SH-SY5Y (cell line): ENCODE measurements at regions not wholly inside any gene's neighbourhood (a gene's known extent, or its start where the extent isn't known, plus 50 kb on each side); places are given as distances from the start of the nearest gene placed in this dataset.

Source experiments
- GATA2 ChIP-seq: IDR thresholded peaks from 2 replicates; pipeline ENCODE4 v1.6.1; 2011; ENCODE audit warnings: mild to moderate bottlenecking, low read depth, low read length
- GATA3 ChIP-seq: IDR thresholded peaks from 2 replicates; pipeline ENCODE4 v1.6.1; 2011; ENCODE audit warnings: low read depth, mild to moderate bottlenecking, low read length, moderate library complexity

DNA sequence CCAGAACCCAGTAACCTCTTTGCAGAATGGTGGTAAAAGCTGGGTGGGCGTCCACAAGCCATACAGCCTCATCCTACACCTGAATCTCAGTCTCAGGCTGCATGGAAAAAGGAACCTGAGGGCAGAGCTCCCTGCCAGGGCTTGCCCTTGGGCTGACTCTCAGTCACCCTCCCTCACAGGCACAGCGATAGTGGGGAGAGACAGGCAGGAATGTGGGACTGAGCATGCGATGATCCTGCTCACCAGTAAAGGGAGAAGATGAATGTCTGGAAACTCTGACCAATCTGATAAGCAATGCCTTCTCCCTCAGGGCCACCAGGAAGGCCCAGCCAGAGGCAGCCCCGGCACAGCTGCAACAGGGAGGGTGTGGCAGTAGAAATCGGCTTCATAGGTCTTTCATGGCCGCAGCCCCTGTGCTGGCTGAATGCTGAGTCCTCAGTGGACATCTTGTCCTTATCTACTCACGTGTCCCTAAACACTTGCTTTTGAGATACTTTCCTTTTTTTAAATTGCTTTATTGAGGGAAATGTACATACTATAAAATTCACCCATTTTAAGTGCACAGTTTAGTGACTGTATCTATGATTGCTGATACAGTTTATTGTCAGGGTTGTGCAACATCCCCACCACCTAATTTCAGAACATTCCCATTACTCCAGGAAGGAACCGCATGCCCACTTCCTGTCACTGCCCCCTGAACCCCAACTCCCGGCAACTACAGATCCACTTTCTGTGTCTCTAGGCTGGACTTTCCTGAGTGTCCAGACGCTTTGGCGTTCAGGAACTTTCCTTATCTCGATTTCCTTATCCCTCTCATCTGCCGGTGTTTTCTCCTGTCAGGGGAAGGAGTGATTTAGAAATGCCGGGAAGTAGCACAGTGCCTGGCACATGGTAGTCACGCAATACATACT, 258.1 kb downstream of the PCNX1 start:
- no peak for TF ChIP-seq GATA2
- TF ChIP-seq GATA3 = no peak

DNA sequence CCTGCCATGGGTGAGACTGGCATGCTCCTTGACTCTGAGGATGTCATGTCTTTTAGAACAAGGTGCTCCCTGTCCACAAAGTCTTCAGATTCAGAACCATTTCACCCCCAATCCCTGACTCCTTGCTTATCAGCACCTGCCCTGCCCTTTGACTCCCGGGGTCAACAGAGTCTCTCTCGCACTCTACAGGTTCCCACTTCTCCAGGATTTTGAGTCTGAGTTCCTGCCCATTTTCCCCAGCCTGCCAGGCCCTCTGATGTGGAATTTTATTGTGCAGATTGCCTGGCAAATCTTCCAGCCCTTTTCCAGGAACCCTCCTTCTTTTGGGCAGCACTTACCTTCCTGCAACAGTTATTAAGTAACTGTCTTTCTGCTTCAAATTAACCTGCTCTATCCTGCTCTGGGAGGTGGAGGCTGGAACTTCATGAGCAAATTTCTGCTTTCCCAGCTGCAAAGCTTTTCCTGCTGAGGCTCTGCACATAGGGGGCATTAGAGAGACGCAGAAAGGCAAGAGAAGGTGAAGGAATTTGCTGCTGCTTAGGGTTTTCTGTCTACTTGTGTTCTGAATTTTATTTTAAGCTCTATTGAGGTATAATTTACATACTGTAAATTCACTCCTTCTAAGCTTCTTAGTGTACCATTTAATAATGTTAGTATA, 259.1 kb downstream of the PCNX1 start:
- TF ChIP-seq GATA3 = no peak
- TF ChIP-seq GATA2 = no peak

DNA sequence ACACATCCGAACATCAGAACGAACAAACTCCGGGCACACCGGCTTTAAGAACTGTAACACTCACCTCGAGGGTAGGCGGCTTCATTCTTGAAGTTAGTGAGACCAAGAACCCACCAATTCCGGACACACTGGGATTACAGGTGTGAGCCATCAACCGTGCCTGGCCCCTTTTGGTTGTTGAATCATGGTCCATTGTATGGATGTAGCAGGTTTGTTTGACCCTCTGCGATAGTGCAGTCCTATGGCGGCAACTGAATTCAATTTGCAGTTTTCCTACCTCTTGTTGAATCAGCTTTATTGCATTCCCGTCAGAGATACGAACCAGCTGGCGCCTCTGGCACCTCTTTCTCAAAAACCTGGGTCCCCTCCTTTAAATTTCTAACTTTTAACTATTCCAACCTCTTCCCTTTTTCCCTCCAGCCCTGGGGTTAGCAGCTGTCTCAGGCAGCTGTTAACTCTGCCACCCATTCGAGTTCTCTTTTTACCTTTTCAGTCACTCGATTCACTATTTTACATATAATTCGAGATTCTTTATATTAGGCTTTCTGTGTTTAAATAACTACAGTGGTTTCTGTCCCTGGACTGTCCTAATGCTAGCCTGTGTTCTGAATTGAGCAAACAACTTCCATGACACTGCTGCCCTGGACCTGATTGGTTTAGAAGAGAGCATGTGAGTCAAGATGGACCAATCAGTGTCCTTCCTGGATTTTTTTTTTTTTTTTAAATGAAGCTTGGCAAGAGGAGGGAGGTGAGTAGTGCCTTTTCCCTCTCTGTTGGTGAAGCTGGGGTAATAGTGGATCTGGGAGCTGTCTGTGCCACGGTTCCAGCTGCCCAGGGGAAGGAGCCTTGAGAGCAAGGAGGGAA, 261.5 kb downstream of the PCNX1 start:
- TF ChIP-seq GATA2 (no peak), GATA3 (no peak)

DNA sequence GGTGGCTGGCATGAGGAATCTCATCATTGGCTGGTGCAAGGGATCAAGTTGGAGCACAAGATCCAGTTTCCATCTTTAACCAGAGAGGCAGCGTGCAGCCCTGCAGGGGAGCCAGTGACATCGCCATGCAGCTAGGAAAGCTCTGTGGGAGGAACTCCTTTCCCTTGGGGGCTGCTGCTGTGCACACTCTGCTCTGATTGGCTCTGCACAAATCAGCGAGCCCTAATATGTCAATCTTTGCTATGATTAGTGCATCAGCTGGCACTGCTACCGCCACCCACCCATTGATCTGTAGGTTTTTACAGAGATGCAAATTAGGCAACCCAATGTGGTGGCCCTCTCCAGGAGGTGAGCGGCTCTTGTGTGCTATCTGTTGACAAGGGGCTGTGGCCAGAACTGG, 262.6 kb downstream of the PCNX1 start:
- TF ChIP-seq GATA2 (no peak), GATA3 (no peak)

DNA sequence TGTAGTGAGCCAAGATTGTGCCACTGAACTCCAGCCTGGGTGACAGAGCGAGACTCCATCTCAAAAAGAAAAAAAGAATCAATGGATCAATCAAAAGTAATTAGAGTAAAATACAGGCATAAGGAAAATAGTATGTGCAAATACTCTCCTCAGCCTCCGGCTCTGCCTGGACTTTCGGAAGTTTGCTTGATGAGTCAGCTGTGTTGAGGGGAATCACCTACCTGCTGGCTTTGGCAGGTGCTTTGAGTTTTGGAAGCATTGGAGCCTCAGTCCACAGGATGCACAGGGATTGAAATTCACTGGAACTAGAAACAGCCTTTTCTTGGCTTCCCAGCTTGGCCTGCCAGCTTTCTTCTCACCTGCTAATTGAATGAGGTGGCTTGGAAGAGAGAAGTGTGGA, 268.2 kb downstream of the PCNX1 start:
- TF ChIP-seq GATA3 (no peak), GATA2 (no peak)

DNA sequence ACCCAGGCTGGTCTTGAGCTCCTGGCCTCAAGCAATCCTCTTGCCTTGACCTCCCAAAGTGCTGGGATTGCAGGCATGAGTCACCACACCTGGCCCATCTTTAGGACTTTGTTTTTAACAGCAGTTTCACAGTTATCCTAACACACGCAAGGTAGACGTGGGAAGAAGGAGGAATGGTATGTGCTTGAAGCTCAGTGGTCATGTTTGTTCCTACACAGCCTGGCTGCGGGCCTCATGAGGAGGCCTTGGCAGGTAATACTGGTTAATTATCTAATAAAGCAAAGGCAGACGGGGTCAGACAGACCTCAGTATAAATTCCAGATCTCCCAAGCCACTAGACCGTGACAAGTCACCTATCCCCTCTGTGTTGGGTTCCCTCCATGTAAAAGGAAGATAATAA, 271.8 kb downstream of the PCNX1 start:
- TF ChIP-seq GATA3 (no peak), GATA2 (no peak)

DNA sequence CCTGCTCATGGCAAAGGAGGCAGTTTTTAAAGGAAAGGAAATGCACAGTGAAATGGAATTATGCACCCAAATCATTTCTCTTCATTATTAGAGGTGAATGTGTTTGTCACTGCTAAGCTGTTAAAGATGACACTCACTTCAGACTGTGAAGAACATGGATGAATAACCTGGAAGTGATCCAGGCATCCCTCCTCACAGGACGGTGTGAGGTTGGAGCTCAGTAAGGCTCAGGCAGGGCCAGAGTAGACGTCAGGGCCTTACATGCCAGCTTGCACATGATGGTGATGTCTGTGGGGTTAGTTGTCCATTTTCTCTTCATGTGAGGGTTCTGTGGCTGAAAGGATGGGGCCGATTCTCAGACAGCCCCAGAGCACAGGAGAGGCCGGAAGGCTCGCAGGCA, 273.1 kb downstream of the PCNX1 start:
- no peak for TF ChIP-seq GATA2
- no peak for TF ChIP-seq GATA3

DNA sequence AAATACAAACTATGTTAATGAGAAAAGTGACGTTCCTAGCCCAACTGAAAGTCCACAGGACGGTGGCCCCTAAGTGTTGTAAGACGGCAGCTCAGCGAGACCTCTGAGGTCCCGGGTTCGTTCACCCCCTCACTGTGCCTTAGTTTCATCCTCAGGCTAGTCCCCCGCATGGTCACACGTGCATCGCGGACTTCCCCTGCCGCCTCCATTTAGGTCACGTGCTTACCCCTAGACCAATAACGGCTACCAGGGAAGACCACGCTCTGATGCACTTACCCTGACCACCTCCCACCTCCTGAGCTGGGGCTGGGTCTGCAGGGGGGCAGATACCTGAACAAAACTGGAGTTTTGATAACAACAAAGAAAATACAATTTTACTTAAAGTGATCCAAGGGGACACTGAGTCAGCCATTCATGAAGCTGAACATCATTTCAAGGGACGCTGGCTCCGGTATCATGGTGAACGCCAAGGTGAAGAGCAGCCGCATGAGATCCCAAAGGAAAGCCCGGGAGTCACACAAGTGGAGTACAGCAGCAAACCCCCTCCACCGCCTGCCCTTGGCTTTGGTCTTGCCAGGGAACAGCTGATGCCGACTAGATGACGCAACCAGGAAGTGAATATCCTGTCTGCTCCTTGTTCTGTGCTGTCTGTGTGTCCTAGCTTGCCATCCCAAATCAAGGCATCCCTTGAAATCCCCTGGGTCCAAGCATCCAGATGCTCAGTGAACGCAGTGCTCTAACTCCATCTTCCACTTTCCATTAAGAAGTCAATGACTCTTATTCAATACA, 274.1 kb downstream of the PCNX1 start:
- TF ChIP-seq GATA3 (no peak), GATA2 (no peak)

DNA sequence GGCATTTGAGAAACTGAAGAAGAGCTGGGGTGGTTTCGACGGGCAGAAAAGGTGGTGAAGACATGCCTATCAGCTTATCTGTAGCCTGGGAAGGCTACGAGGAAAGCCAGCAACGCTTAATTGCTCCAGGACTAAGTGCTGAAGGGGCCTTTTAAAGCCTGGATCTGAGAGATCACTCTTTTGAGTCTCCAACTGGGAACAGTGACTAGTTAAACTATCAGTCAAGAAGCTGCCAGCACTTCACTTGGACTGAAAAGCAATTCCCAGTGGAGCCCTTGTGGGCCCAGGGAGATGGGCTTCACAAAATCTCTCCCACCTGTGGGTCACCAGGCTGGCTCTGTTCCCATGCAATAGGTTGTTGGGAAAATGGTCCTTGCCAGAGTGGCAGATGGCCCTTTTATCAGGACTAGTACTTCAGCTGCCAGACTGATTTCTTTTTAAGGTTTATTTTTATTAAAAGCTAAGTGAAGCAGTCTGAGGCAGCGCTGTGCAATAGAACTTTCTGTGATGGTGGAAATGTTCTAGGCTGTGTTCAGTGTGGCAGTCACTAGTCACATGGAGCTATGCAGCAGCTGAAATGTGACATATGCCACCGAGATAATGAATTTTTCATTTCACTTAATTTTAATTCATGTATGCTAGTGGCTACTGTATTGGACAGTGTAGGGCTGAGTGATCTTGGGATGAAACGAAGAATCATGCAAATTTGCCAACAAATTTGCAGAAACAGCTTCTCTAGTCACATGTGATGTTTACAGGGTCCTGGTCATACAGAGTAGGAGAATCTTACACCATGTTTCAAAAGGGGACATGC, 276.8 kb downstream of the PCNX1 start:
- no peak for TF ChIP-seq GATA3
- TF ChIP-seq GATA2 = peak; percentile 30; the same call in 1 of the 2 replicates

DNA sequence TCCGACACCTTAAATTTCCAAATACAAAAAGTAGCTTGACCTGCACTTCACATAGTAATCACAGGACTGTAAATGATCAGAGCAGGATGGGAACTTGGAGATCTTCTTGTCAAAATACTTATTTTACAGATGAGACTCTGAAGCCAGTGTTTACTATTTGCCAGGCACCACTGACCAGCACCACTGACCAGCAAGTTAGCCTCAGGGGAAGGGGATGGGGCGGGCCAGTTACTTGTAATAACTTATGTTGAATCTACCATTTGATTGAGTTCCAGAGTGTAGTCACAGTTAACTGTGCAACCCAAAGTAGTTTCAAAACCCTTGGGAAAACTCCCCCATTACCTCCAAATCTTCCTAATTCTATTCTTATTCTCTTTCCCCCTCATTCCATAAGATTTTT, 278.4 kb downstream of the PCNX1 start:
- TF ChIP-seq GATA2 (no peak), GATA3 (no peak)

DNA sequence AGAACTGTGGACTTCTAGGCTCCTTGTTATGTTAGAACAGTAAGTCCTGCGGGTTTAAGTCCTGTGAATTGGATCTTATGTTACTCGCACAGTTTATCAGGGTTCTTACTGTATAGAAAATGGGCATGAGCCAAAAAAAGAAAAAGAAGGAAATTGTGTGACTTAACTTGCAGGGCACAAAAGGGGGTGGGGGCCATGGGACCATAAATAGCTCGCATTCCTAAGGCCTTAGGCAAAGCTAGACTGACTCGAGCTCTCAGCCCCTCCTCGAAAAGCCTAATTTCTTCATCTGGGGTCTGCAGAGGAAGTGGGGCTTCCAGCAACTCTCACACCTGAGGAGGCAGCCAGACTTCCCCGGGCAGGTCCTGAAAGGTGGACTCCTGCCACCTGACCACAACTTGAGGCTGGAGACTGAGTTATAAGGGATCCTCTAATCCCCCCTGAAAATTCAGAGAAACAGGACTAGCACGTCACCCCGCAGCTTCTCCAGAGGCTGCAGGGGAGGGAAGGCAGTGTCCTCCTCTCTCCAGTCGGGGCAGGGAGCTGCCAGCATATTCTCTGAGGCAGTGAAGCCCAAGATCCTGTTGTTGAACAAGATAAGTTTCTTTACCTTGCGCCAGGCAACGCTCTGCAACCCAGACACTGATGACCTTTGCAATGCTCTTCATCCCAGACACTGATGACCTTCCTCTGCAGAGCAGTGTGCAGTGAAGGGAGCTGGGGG, 280.5 kb downstream of the PCNX1 start:
- no peak for TF ChIP-seq GATA2
- no peak for TF ChIP-seq GATA3

DNA sequence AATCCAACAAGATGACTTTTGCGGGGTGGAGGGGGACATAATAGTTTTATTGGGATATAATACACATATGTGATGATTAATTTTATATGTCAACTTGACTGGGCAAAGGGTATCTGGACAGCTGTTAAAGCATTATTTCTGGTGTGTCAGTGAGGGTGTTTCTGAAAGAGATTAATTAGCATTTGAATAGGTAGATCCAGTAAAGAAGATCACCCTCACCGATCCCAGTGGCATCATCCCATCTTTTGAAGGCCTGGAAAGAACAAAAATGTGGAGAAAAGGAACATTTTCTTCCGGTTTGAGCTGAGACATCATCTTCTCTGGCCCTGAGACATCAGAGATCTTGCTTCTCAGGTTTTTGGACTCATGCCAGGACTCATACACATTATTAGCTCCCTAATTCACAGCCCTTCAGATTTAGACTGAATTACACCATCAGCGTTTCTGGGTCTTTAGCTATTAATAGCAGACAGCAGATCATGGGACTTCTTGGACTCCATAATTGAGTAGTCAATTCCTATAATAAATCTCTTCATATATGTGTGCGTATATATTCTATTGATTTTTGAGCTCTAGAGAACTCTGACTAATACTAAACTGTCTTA, 283.6 kb downstream of the PCNX1 start:
- no peak for TF ChIP-seq GATA2
